GM18873 (cell line): ENCODE measurements at regions not wholly inside any gene's neighbourhood (a gene's known extent, or its start where the extent isn't known, plus 50 kb on each side); places are given as distances from the start of the nearest gene placed in this dataset.

Experiments used
- ATAC-seq: cut with Tn5 transposase; IDR thresholded peaks from one replicate; pipeline ENCODE4 v1.9.1; 2021; ENCODE audit warnings: mild to moderate bottlenecking, moderate library complexity, moderate number of reproducible peaks; ENCODE audit not compliant: unreplicated experiment, low FRiP score

DNA sequence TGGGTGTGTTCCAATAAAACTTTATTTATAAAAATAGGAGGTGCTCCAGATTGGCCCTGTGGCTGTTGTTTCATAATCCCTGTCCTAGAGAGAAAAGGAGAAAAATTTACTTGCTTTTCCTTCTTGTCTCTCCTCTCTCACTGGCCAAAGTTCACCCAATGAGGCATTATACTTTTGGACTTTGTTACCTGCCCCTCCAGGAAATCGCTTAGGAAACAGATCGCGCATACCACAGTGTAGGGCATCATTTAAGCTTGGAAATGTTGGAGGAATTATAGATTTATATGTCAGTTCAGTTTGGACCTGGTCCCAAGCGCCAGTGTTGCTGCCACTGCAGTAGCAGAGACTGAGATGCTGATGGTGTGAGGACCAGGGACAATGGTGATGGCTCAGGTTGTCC, 337.6 kb upstream of the NR3C2 start:
- ATAC-seq = no peak

DNA sequence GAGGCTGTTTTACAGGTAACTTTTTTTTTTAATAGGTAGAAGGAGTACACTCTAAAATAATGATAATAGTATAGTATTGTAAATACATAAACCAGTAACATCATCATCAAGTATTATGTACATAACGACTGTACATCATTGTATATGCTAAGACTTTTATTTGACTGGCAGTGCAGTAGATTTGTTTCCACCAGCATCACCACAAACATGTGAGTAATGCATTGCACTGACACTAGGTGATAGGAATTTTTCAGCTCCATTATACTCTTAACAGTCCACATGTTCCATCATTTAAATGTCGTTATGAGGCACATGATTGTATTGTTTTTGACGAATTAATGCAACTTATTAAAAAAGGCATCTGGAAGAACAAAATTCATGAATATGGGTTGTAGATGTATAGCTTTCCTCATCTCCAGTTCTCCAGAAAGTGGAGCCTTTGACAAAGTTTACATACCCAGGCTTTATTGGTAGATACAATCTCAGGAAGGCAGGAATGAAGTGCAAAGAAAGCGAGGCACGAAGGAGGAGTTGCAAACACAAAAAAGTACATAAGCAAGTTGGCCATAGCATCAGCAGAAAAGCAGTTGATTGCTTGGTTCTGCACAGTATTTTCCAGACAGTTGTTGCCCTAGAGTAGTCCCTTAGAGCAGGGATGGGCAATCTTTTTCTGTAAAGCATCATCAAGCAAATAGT, 336.9 kb upstream of the NR3C2 start:
- no peak for ATAC-seq

DNA sequence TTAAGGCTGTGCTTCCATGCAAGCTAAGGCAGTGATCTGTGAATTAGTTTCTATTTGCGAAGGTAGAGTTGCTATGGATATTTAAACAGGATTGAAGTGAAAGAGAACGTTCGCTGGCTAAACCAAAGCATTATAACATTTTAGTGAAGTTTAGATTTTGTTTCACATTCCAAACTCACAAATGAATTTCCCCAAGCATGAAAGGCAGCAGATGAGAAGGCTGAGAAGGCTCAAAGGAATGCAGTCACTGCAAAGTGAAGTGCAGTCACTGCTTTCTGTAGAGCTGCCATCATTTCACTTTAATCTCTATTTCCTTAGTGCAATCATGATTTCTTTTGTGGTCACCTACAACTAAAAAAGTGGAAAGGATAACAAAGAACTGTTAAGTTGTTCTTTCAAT, 334.7 kb upstream of the NR3C2 start:
- ATAC-seq = no peak

DNA sequence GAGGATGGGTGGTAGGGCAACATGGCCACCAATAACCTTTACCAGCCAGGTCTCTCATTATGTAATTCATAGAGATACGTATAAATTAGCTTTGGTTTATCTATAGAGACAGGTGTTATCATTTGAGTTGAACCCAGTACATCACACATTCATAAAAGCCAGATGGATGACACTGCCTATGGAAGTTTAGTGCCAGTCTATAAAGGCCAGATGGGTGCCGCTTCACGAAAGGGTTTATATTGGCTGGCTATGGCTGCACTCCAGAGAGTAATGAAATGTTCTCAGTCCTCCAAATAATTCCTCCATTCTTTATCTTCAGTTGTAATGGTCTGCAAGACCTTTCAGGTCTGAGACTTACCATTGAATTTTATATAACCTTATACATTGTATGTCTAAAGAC, 331.9 kb upstream of the NR3C2 start:
- ATAC-seq = no peak

DNA sequence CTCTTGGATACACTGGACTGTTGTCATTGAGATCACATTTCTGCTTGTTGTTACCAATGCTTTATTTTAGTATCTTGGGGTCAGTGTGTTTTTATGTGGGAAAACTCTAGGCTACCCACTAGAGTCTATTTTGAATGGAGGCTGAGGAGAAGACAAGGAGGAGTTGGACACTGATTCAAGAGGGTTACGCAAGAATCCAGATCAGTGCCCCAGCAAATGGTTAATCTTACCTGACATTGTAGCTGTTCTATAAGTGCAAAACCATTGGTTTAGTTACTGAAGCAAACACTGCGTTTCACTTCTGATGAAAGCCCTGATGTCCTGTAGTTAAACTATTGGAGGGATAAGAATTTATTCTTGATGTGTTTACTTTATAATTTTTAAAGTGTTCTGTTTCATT, 331.1 kb upstream of the NR3C2 start:
- no peak for ATAC-seq

DNA sequence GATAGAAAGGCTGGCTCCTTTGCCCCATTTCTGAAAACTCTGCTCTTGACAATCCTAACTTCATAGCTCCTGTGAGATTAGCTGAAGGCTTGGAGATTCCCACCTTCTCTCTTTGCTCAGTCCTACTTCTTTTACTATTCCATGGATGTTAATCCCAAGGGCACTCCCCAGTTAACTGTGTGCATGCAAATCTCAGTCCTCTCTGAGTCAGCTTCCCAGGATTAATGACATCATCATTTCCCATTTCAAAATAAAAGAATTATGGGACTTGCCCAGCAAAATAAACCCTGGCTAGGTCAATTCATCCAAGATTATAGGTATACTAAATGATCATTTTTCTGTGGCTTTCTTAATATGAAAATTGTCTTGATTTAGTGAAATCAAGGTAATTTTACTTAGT, 328.6 kb upstream of the NR3C2 start:
- ATAC-seq = no peak

DNA sequence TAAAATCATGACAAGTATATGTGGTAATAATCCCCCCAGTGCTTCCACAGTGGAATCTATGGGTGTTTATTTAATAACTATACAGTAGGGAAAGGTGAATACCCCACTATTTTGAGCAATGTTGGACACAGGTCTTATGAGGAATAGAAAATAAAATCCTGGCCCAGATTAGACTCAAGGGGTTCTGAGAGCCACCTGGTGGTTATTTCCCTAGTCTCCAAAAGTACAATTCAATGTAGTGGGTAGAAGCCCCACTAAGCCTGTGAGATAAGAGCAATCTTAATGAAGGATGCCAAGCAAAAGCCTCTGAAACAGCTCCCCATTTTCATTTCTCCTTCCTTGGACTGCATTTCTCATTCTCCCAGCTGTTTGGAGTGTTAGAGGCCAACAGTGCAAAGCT, 328.2 kb upstream of the NR3C2 start:
- no peak for ATAC-seq

DNA sequence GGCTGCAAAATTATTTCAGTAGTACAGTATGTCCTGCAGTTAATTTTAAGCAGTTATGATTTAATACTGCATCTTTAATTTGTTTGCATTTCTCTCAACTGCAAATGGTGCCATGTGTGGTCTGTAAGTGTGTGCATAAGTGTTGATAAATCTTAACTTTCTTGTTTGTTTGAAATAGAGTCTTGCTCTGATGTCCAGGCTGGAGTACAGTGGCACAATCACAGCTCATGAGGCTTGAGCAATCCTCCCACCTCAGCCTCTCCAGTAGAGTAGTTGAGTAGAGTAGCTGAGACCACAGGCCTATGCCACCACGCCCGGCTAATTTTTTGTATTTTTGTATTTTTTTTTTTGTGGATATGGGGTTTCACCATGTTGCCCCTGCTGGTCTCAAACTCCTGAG, 322.5 kb upstream of the NR3C2 start:
- ATAC-seq = no peak

DNA sequence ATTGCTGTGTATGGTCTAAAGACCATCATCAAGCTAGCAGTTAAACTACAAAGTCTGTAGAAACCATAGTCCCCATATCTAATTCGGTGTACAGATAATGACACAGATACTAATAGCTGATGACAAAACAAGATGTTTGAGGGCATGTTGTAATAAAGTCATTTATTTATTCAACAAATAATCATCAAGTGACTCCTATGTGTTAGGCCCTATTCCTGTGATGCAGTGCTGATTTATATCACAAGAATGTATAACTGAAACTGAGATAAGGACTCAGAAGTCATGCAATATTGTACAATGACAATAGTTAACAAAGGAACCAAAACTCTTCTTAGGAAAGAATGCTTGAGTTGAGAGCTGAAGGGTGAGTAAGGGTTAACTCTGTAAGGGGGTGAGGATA, 315.0 kb upstream of the NR3C2 start:
- ATAC-seq = no peak

DNA sequence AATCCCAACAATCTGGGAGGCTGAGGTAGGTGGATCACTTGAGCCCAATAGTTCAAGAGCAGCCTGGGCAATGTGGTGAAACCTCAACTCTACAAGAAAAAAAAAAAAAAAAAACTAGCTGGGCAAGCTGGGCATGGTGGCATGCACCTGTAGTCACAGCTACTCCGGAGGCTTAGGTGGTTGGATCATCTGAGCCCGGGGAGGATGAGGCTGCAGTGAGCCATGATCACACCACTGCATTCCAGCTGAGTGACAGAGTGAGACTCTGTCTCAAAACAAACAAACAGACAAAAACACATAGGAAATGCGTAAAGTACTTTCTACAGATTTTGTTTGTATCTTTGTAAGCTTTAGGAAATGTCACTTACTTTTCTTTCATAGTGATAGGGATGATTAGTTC, 307.2 kb upstream of the NR3C2 start:
- ATAC-seq = no peak

DNA sequence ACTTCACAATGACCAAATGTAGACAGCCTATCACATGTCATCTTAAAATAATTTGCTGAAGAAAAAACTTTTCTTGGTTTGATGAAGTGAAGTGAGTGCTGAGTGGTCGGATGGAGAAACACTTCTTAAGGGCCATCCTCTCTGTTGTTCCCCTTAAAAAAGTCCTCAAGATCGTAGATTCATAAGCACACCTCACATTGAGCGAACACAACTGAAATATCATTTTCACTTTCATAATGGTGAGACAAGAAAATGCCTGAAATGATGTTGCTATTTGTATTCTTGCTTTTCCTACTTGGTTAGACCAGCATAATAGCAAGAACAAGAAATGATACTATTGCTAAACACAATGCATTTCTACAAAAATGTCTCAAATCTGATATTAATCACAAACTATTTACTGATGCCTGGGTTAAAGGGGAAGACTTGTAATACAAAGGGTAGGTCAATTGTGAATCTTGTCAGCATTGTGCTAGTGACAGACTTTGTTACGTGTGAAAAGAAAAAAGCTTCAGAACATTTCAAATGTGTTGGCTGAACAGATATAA, 305.6 kb upstream of the NR3C2 start:
- no peak for ATAC-seq

DNA sequence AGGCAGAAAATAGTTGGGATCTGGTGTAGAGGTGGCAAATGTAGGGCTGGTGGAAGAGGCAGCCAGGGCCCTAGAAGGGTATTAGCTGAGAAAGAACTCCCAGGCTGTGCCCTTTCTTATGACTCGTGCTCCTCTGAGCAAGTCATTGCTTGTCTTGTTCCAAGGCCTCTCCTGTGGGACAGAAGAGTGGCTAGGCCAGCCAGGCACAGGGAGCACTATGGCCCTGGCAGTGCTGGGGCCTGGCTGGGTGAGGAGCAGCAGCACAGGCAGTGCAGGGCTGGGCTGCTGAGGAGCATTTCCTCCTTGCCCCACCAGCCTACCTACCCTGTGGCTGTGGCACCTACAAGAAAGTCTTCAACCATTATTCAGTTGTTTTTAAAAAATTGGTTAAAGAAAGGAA, 298.5 kb upstream of the NR3C2 start:
- ATAC-seq = no peak

DNA sequence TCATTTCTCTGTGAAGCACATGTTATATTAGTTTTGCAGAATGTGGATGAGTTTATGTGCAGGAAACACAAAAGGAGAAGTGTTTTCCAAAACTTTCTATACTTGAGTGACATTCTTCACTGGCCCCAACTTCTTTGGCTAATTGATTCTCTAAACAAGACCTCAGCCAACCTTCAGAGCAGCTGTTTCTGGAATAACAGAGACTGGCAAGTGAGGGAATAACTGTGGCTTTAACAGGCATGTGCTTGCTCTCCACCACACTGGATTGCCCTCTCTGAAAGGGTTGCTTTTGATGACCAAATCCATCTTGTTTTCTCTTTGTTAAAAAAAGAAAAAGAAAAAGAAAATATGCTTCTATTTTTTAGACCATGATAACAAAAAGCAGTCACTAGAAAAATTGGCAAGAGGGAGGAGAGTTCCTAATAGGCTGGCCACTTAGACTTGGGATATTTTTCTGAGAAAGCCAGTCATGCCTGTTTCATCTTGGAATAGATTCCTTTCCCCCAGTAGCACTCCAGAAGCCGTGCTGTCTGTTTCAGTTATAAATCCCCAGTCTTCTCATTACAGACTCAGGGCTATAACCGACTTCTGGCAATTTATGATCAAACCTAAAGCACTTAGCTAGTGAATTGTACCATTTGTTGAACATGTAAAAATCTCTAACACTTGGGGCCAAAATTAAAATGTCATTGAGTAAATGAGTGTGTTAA, 295.0 kb upstream of the NR3C2 start:
- no peak for ATAC-seq

DNA sequence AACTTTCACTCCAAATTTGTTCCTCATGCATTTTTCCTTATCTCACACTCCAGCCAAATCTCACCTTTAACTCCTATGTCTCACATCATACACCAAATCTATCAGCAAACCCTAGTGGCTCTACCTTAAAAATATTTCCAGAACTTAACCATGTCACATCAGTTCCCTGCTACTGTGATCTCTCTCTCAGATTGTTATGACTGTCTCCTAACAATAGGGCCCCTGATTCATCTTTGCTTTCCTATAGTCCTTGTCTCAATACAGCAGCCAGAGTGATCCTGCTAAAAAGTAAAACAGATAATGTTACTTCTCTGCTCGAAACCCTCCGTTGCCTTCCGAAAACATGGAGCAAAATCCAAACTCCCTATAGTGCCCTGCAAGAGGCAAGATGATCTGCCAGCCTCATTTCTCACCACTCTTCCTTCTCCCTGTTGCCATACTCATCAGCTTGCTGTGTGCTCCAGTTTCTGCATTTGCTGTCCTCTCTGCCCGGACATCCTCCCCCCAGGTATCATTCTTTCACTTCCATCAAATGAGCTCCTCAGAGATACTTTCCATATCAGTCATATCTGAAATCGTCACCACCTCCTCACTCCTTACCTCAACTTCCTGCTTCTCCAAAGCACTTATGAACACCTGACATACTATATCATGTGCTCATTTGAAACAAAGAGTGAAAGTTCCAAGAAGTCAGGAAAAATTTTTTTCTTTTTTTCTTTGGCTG, 293.4 kb upstream of the NR3C2 start:
- no peak for ATAC-seq

DNA sequence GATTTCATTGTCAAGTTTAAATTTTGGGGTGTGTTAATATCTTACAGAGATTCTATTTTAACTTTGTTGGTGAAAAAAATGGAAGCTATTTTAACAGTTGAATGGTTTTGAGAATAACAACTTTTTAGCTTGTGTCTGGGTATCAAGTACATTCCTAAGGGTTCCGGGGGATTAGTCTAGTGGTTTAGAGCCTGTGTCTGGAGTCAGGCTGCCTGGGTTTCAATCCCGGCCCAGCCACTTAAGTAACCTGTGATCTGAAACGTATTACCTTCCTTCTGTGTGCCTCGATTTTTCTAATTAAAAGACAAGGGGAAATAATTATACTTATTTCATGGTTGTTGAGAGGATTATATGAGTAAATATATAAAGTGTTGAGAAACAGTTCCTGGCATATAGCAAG, 288.6 kb upstream of the NR3C2 start:
- ATAC-seq = no peak

DNA sequence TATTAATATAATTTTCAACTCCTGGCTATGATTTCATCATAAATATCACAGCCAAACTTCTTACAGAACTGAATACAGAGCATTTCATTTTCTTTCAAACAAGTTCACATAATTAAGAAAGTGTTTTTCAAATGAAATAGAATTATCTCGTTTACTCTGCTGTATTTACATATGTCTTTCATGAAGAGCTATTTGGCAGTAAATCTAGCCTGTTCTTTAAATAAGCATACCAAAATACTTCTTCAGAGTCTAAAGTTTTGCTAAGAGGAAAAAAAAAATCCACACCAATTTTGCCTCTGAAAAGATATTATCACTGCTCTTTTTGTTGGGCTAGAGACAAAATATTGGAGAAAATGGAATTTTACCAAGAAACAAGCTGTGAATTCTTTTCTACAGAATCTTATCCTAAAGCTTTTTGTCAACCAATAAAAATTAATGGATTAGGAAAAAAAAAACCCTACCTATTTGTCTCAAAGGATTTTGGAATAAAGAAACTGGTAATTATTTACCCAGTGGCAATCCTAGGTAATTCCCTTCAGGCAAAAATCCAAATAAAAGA, 287.9 kb upstream of the NR3C2 start:
- no peak for ATAC-seq

DNA sequence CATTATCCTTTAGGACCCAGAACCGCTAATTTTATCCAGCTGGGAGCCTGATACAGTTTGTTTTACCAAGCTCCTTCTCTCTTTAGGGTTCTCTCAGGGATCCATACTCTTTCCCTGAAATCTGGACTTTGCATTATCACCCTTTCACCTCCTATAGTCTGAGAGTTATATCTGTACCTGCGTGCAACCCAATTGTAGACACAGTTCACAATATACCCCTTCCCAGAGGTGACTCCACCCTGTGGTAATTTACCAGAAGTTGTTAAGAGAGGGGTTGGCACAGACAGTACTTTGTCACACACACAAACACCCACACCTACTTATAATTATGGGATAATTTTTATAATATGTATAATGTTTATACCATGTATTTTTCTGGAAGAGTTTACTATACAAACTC, 275.8 kb upstream of the NR3C2 start:
- no peak for ATAC-seq

DNA sequence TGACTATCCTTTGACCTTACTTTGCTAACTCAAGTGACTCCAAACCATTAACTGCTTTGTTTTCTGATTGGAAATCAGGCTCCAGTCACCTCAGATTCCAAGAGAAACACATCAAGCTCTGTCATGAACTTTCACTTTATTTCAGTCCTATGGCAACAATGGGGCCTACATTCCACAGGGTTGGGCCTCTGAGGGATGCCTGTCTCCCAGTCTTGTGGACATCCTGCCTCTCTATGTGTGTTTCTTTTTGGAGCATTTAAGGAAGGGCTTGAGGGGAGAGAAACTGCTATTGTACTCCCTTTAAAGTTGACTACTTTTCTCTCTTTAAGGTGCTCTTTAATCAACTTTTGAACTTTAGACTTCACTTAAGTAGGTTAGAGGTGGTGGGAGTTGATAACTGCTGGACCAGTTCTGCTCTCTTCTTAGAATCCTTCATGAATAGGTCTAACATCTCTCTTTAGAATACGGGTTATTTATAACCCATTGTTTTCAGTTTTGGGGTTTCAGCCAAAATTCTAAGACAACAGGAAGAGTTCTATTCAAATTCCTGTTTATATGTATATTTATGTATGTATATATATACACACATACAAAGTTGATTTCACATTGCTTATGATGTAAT, 274.3 kb upstream of the NR3C2 start:
- ATAC-seq = no peak

DNA sequence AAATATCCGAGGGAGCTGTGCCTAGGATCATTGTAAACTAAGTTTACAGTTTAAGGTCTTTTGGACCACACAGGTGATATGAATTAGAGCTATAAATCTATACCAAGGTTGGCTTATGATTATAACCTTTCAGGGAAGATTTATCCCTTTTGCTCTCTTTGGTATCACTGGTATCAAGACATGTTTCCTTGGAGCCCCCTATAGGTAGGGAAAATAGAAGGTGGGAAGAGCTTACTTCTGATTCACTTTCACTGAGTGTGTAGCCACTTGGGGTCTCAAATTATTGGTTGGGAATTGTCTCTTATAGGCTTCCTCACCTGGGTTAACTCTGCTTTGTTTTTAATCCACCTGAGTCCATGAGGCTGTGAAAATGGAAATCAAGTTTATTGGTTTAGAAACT, 262.1 kb upstream of the NR3C2 start:
- ATAC-seq = no peak

DNA sequence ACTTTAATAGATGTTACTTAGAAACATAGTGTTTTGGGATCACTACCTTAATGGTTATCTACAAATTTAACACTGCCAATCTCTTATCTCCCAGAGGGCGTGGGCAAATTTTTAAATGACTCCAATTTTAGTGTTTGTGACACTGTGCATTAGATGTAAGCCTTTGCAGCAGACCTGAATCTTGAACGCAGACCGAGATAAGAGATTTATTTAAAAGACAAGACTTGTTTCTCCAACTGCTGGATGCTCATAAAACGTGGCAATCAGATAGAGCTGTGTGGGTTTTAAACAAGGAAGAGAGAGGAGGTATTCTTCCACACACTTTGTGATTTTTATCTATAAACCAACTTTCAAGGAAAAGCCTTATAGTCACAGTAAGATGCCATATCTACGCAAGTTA, 252.5 kb upstream of the NR3C2 start:
- no peak for ATAC-seq
